ENCODE measurements at regions not wholly inside any gene's neighbourhood (a gene's known extent, or its start where the extent isn't known, plus 50 kb on each side); places are given as distances from the start of the nearest gene placed in this dataset.
"Not testable (repeated sequence)": the region's sequence is repeated elsewhere in the genome, so short reads cannot be mapped to it uniquely, and the experiment has no call there.

DNA sequence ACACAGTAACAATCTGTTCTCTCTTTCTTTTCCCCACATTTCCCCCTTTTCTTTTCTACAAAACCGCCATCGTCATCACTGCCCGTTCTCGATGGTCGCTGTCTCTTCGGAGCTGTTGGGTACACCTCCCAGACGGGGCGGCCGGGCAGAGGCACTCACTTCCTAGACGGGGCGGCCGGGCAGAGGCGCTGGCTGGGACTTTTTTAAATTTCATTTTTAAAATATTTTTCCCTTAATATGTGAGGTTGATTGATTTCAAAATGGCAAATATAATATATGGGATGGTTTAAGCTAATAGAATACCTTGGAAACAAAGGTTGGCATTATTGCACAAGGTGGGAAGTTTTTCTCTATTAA, 427.1 kb upstream of the OR4E1 start:
- TF ChIP-seq, protein P1, sequence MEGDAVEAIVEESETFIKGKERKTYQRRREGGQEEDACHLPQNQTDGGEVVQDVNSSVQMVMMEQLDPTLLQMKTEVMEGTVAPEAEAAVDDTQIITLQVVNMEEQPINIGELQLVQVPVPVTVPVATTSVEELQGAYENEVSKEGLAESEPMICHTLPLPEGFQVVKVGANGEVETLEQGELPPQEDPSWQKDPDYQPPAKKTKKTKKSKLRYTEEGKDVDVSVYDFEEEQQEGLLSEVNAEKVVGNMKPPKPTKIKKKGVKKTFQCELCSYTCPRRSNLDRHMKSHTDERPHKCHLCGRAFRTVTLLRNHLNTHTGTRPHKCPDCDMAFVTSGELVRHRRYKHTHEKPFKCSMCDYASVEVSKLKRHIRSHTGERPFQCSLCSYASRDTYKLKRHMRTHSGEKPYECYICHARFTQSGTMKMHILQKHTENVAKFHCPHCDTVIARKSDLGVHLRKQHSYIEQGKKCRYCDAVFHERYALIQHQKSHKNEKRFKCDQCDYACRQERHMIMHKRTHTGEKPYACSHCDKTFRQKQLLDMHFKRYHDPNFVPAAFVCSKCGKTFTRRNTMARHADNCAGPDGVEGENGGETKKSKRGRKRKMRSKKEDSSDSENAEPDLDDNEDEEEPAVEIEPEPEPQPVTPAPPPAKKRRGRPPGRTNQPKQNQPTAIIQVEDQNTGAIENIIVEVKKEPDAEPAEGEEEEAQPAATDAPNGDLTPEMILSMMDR (IDR thresholded peaks at IDR 0.05), result not testable (repeated sequence)
- not testable (repeated sequence) for TF ChIP-seq SIN3A (IDR thresholded peaks at IDR 0.05; ENCODE audit: borderline replicate concordance, insufficient read depth, low read depth, low read length); POLR2AphosphoS5 (IDR thresholded peaks at IDR 0.05; ENCODE audit: low read depth, low read length); TCF7L2 (IDR thresholded peaks at IDR 0.05; ENCODE audit: low read depth, low read length)
- TF ChIP-seq, protein P2, sequence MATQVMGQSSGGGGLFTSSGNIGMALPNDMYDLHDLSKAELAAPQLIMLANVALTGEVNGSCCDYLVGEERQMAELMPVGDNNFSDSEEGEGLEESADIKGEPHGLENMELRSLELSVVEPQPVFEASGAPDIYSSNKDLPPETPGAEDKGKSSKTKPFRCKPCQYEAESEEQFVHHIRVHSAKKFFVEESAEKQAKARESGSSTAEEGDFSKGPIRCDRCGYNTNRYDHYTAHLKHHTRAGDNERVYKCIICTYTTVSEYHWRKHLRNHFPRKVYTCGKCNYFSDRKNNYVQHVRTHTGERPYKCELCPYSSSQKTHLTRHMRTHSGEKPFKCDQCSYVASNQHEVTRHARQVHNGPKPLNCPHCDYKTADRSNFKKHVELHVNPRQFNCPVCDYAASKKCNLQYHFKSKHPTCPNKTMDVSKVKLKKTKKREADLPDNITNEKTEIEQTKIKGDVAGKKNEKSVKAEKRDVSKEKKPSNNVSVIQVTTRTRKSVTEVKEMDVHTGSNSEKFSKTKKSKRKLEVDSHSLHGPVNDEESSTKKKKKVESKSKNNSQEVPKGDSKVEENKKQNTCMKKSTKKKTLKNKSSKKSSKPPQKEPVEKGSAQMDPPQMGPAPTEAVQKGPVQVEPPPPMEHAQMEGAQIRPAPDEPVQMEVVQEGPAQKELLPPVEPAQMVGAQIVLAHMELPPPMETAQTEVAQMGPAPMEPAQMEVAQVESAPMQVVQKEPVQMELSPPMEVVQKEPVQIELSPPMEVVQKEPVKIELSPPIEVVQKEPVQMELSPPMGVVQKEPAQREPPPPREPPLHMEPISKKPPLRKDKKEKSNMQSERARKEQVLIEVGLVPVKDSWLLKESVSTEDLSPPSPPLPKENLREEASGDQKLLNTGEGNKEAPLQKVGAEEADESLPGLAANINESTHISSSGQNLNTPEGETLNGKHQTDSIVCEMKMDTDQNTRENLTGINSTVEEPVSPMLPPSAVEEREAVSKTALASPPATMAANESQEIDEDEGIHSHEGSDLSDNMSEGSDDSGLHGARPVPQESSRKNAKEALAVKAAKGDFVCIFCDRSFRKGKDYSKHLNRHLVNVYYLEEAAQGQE (IDR thresholded peaks at IDR 0.05; ENCODE audit: insufficient read depth in 1 of 2, low read depth in 2 of 2, low read length in 1 of 2), result not testable (repeated sequence)
